ENCODE measurements at regions not wholly inside any gene's neighbourhood (a gene's known extent, or its start where the extent isn't known, plus 50 kb on each side); places are given as distances from the start of the nearest gene placed in this dataset.

GRCh38 chr14:100644784-100645183 lies 57.6 kb upstream of the BEGAIN start:
- TF ChIP-seq CTCF (conservative IDR thresholded peaks at IDR 0.05; ENCODE audit: low read depth, low read length) = no peak
- no peak overlapping the region for H3K4me3 ChIP-seq (ENCODE audit: low read length)
- DNase-seq (ENCODE audit: low read depth) = no peak

GRCh38 chr14:100645196-100645981 lies 58.2 kb upstream of the BEGAIN start:
- TF ChIP-seq CTCF (conservative IDR thresholded peaks at IDR 0.05; ENCODE audit: low read depth, low read length) = peak; percentile 85
- peak; percentile 56 for DNase-seq (ENCODE audit: low read depth)
- H3K4me3 ChIP-seq (ENCODE audit: low read length) = no peak overlapping the region

- no peak for DNase-seq (ENCODE audit: low read depth)
- H3K4me3 ChIP-seq (ENCODE audit: low read length) = no peak overlapping the region
- TF ChIP-seq CTCF (conservative IDR thresholded peaks at IDR 0.05; ENCODE audit: low read depth, low read length) = no peak
These were observed 58.7 kb upstream of the BEGAIN start for GRCh38 chr14:100645982-100646314.

- no peak for DNase-seq (ENCODE audit: low read depth)
- H3K4me3 ChIP-seq (ENCODE audit: low read length) = no peak overlapping the region
- no peak for TF ChIP-seq CTCF (conservative IDR thresholded peaks at IDR 0.05; ENCODE audit: low read depth, low read length)
These were observed 61.4 kb upstream of the BEGAIN start for GRCh38 chr14:100648474-100649172.

GRCh38 chr14:100649173-100649519 lies 61.9 kb upstream of the BEGAIN start:
- DNase-seq (ENCODE audit: low read depth) = no peak
- no peak overlapping the region for H3K4me3 ChIP-seq (ENCODE audit: low read length)
- no peak for TF ChIP-seq CTCF (conservative IDR thresholded peaks at IDR 0.05; ENCODE audit: low read depth, low read length)

- no peak overlapping the region for H3K4me3 ChIP-seq (ENCODE audit: low read length)
- DNase-seq (ENCODE audit: low read depth) = no peak
- TF ChIP-seq CTCF (conservative IDR thresholded peaks at IDR 0.05; ENCODE audit: low read depth, low read length) = no peak
These were observed 64.8 kb upstream of the BEGAIN start for GRCh38 chr14:100651999-100652508.

GRCh38 chr14:100652744-100653143 lies 65.5 kb upstream of the BEGAIN start:
- DNase-seq (ENCODE audit: low read depth) = no peak
- TF ChIP-seq CTCF (conservative IDR thresholded peaks at IDR 0.05; ENCODE audit: low read depth, low read length) = no peak
- H3K4me3 ChIP-seq (ENCODE audit: low read length) = no peak overlapping the region

Data from retinal pigment epithelial cell (primary cell).